Fibroblast of skin of back (primary cell): ENCODE measurements at regions not wholly inside any gene's neighbourhood (a gene's known extent, or its start where the extent isn't known, plus 50 kb on each side); places are given as distances from the start of the nearest gene placed in this dataset.

Source experiments
- DNase-seq: peaks from one replicate; pipeline ENCODE4 v3.0.0-alpha.2; 2013

GRCh38 chr6:163786995-163787671, 372.6 kb downstream of the QKI start:
- DNase-seq, result no peak

GRCh38 chr6:163782436-163783003, 368.0 kb downstream of the QKI start:
- DNase-seq, result no peak

- DNase-seq, result no peak
These were observed 366.5 kb downstream of the QKI start for GRCh38 chr6:163780994-163781393.

GRCh38 chr6:163779727-163780284, 365.3 kb downstream of the QKI start:
- DNase-seq, result no peak

- DNase-seq, result no peak
These were observed 363.2 kb downstream of the QKI start for GRCh38 chr6:163777716-163778115.

GRCh38 chr6:163776906-163777686, 362.6 kb downstream of the QKI start:
- DNase-seq, result no peak

- DNase-seq, result no peak
These were observed 361.8 kb downstream of the QKI start for GRCh38 chr6:163776196-163776905.

GRCh38 chr6:163775313-163775712, 360.8 kb downstream of the QKI start:
- DNase-seq, result no peak

- DNase-seq, result peak; percentile 19
These were observed 360.0 kb downstream of the QKI start for GRCh38 chr6:163774485-163774884.

GRCh38 chr6:163773646-163774045, 359.1 kb downstream of the QKI start:
- no peak for DNase-seq

- no peak for DNase-seq
These were observed 358.2 kb downstream of the QKI start for GRCh38 chr6:163772701-163773100.

- DNase-seq, result no peak
These were observed 356.7 kb downstream of the QKI start for GRCh38 chr6:163771180-163771579.

- no peak for DNase-seq
These were observed 354.4 kb downstream of the QKI start for GRCh38 chr6:163768905-163769304.

- DNase-seq, result no peak
These were observed 352.4 kb downstream of the QKI start for GRCh38 chr6:163766936-163767335.

- no peak for DNase-seq
These were observed 350.8 kb downstream of the QKI start for GRCh38 chr6:163765335-163765734.

GRCh38 chr6:163764565-163764964, 350.0 kb downstream of the QKI start:
- DNase-seq, result peak; percentile 62

- peak; percentile 67 for DNase-seq
These were observed 347.0 kb downstream of the QKI start for GRCh38 chr6:163761481-163761880.

- no peak for DNase-seq
These were observed 346.3 kb downstream of the QKI start for GRCh38 chr6:163760860-163761259.

GRCh38 chr6:163759542-163759941, 345.0 kb downstream of the QKI start:
- DNase-seq, result peak; percentile 71

GRCh38 chr6:163757520-163757919, 343.0 kb downstream of the QKI start:
- DNase-seq, result peak; percentile 19

GRCh38 chr6:163756079-163756478, 341.6 kb downstream of the QKI start:
- no peak for DNase-seq

GRCh38 chr6:163754866-163755265, 340.3 kb downstream of the QKI start:
- no peak for DNase-seq

GRCh38 chr6:163753430-163753829, 338.9 kb downstream of the QKI start:
- no peak for DNase-seq
